ENCODE measurements at regions not wholly inside any gene's neighbourhood (a gene's known extent, or its start where the extent isn't known, plus 50 kb on each side); places are given as distances from the start of the nearest gene placed in this dataset.
A peak's percentile ranks its signal among the peaks of the same experiment; 100 is the strongest.
"Not testable (repeated sequence)": the region's sequence is repeated elsewhere in the genome, so short reads cannot be mapped to it uniquely, and the experiment has no call there.

- Histone ChIP-seq H3K9me3 (ENCODE audit: control insufficient read depth, insufficient read depth, low read length) (no peaks in the 10 kb centered on the region; the same call in 1 of the 2 replicates), H3K27ac (ENCODE audit: low read depth, low read length) (no peak overlapping the region), H3K27me3 (ENCODE audit: control insufficient read depth, insufficient read depth, low read length) (peaks cover 7% of the 10 kb centered on the region), H3K4me3 (ENCODE audit: low read depth, low read length) (no peak overlapping the region)
- ChIA-PET CTCF (interaction anchor here (0.6 kb wide), 1 partner anchor 12 kb away, joined by 3 read pairs; no protein-coding TSS in a partner anchor), POLR2A (no interaction called here)
- no peak for TF ChIP-seq CTCF (IDR thresholded peaks at IDR 0.05; ENCODE audit: low read depth, low read length)
- no peak for DNase-seq (ENCODE audit: low read depth, low spot score)
These were observed 118.9 kb downstream of the LHX2 start for GRCh38 chr9:124130277-124131075.

- DNase-seq (ENCODE audit: low read depth, low spot score); H3K27me3 ChIP-seq (ENCODE audit: control insufficient read depth, insufficient read depth, low read length); H3K4me3 ChIP-seq (ENCODE audit: low read depth, low read length); POLR2A ChIA-PET; H3K9me3 ChIP-seq (ENCODE audit: control insufficient read depth, insufficient read depth, low read length); H3K27ac ChIP-seq (ENCODE audit: low read depth, low read length): not testable (repeated sequence)
- CTCF ChIA-PET: interaction anchor here (0.6 to 1.5 kb wide), 3 partner anchors 101 to 256 kb away, joined by 6 to 8 read pairs (median 6); no protein-coding TSS in a partner anchor
These were observed 120.0 kb downstream of the LHX2 start for GRCh38 chr9:124131518-124131917.

GRCh38 chr9:124132671-124133147 lies 121.1 kb downstream of the LHX2 start:
- POLR2A ChIA-PET: no interaction called here
- H3K4me3 ChIP-seq (ENCODE audit: low read depth, low read length): no peak overlapping the region
- no peak for DNase-seq (ENCODE audit: low read depth, low spot score)
- CTCF ChIA-PET: interaction anchor here (1.4 to 1.5 kb wide), 2 partner anchors 22 to 188 kb away, joined by 3 to 8 read pairs; no protein-coding TSS in a partner anchor
- H3K27me3 ChIP-seq (ENCODE audit: control insufficient read depth, insufficient read depth, low read length): peaks cover 2% of the 10 kb centered on the region
- no peak overlapping the region for H3K27ac ChIP-seq (ENCODE audit: low read depth, low read length)
- no peak for TF ChIP-seq CTCF (IDR thresholded peaks at IDR 0.05; ENCODE audit: low read depth, low read length)
- no peaks in the 10 kb centered on the region; the same call in 1 of the 2 replicates for H3K9me3 ChIP-seq (ENCODE audit: control insufficient read depth, insufficient read depth, low read length)

GRCh38 chr9:124133727-124134126 lies 122.2 kb downstream of the LHX2 start:
- Histone ChIP-seq H3K4me3 (ENCODE audit: low read depth, low read length) (no peak overlapping the region), H3K9me3 (ENCODE audit: control insufficient read depth, insufficient read depth, low read length) (no peaks in the 10 kb centered on the region; the same call in 1 of the 2 replicates), H3K27ac (ENCODE audit: low read depth, low read length) (no peak overlapping the region), H3K27me3 (ENCODE audit: control insufficient read depth, insufficient read depth, low read length) (peaks cover 2% of the 10 kb centered on the region)
- POLR2A ChIA-PET: interaction anchor here (0.7 kb wide), 1 partner anchor 153 kb away, joined by 3 read pairs; no protein-coding TSS in a partner anchor
- no peak for DNase-seq (ENCODE audit: low read depth, low spot score)
- peak; percentile 49 for TF ChIP-seq CTCF (IDR thresholded peaks at IDR 0.05; ENCODE audit: low read depth, low read length)
- CTCF ChIA-PET: interaction anchor here (1.4 kb wide), 1 partner anchor 21 kb away, joined by 3 read pairs; no protein-coding TSS in a partner anchor

GRCh38 chr9:124134526-124134925 lies 123.0 kb downstream of the LHX2 start:
- TF ChIP-seq CTCF (IDR thresholded peaks at IDR 0.05; ENCODE audit: low read depth, low read length): no peak
- Histone ChIP-seq H3K4me3 (ENCODE audit: low read depth, low read length) (no peak overlapping the region), H3K27me3 (ENCODE audit: control insufficient read depth, insufficient read depth, low read length) (peaks cover 2% of the 10 kb centered on the region), H3K27ac (ENCODE audit: low read depth, low read length) (no peak overlapping the region), H3K9me3 (ENCODE audit: control insufficient read depth, insufficient read depth, low read length) (no peaks in the 10 kb centered on the region; the same call in 1 of the 2 replicates)
- CTCF ChIA-PET: no interaction called here
- no peak for DNase-seq (ENCODE audit: low read depth, low spot score)
- POLR2A ChIA-PET: no interaction called here

All from AG04450 (cell line).